GM12878 (cell line): ENCODE measurements at regions not wholly inside any gene's neighbourhood (a gene's known extent, or its start where the extent isn't known, plus 50 kb on each side); places are given as distances from the start of the nearest gene placed in this dataset.

ENCODE experiments used
- ATF2 ChIP-seq: IDR thresholded peaks from 2 replicates; pipeline ENCODE4 v1.6.1; 2012; ENCODE audit warnings: low read length, inconsistent platforms
- CEBPB ChIP-seq, 2 experiments: fragments of 150-350 bp in 1 of 2; IDR thresholded peaks; 2 replicates each; pipeline ENCODE4 v1.6.1; 2012 to 2014; ENCODE audit warnings: low read depth in 2 of 2, low read length in 2 of 2, borderline replicate concordance in 1 of 2, inconsistent platforms in 1 of 2
- CHD2 ChIP-seq: IDR thresholded peaks from 2 replicates; pipeline ENCODE4 v1.6.1; 2011; ENCODE audit warnings: low read depth, low read length, improper control_type of control experiment, borderline replicate concordance
- MLLT1 ChIP-seq: fragments of 450-650 bp; IDR thresholded peaks from 2 replicates; pipeline ENCODE4 v1.6.1; 2016; ENCODE audit warnings: mild to moderate bottlenecking
- POLR2A ChIP-seq: IDR thresholded peaks from 2 replicates; pipeline ENCODE4 v1.6.1; 2011; ENCODE audit warnings: low read depth, mild to moderate bottlenecking, low read length
- TAF1 ChIP-seq: IDR thresholded peaks from 2 replicates; pipeline ENCODE4 v1.6.1; 2011; ENCODE audit warnings: mild to moderate bottlenecking, low read depth, low read length, borderline replicate concordance
- TCF12 ChIP-seq: IDR thresholded peaks from 2 replicates; pipeline ENCODE4 v1.6.1; 2011; ENCODE audit warnings: low read depth, mild to moderate bottlenecking, low read length
- TCF3 ChIP-seq: IDR thresholded peaks from 2 replicates; pipeline ENCODE4 v1.6.1; 2012; ENCODE audit warnings: low read depth, mild to moderate bottlenecking, low read length, borderline replicate concordance; ENCODE audit not compliant: insufficient read depth
- ZBTB11 ChIP-seq: fragments of 450-650 bp; formaldehyde crosslinking; IDR thresholded peaks from 2 replicates; pipeline ENCODE4 v1.5.0; 2022; ENCODE audit warnings: mild to moderate bottlenecking, missing genetic modification characterization
- TF ChIP-seq, protein P1 (sequence below): IDR thresholded peaks from 2 replicates; pipeline ENCODE4 v1.6.1; 2011; ENCODE audit warnings: mild to moderate bottlenecking, low read depth, low read length, moderate library complexity; ENCODE audit not compliant: insufficient replicate concordance
- TF ChIP-seq, protein P2 (sequence below): fragments of 450-650 bp; IDR thresholded peaks from 2 replicates; pipeline ENCODE4 v1.6.1; 2016; ENCODE audit warnings: mild to moderate bottlenecking, moderate library complexity, borderline replicate concordance
- TF ChIP-seq, protein P3 (sequence below): fragments of 450-650 bp; IDR thresholded peaks from 2 replicates; pipeline ENCODE4 v1.6.1; 2017; ENCODE audit warnings: antibody characterized with exemption, mild to moderate bottlenecking, moderate library complexity
- TF ChIP-seq, protein P4 (sequence below), 3 experiments: IDR thresholded peaks in 2 of 3; conservative IDR thresholded peaks in 1 of 3; 2 replicates each; pipeline ENCODE4 v1.5.1; 2011; ENCODE audit warnings: low read depth in 3 of 3, low read length in 3 of 3, mild to moderate bottlenecking in 3 of 3, control low read depth in 2 of 3, moderate library complexity in 2 of 3, inconsistent platforms in 1 of 3, mixed read lengths in 1 of 3; ENCODE audit not compliant: control insufficient read depth in 2 of 3, insufficient read depth in 1 of 3; ENCODE audit errors: extremely low read depth in 1 of 3
- TF ChIP-seq, protein P5 (sequence below): IDR thresholded peaks from 2 replicates; pipeline ENCODE4 v1.6.1; 2011; ENCODE audit warnings: low read depth, mild to moderate bottlenecking, low read length, moderate library complexity, borderline replicate concordance; ENCODE audit errors: extremely low read depth

GRCh38 chr1:8122477-8123407 lies 96.6 kb upstream of the ERRFI1 start:
- TF ChIP-seq, protein P1, sequence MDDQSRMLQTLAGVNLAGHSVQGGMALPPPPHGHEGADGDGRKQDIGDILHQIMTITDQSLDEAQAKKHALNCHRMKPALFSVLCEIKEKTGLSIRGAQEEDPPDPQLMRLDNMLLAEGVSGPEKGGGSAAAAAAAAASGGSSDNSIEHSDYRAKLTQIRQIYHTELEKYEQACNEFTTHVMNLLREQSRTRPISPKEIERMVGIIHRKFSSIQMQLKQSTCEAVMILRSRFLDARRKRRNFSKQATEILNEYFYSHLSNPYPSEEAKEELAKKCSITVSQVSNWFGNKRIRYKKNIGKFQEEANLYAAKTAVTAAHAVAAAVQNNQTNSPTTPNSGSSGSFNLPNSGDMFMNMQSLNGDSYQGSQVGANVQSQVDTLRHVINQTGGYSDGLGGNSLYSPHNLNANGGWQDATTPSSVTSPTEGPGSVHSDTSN, result no peak
- TF ChIP-seq TCF12, result no peak
- no peak for TF ChIP-seq CHD2
- TF ChIP-seq, protein P2, sequence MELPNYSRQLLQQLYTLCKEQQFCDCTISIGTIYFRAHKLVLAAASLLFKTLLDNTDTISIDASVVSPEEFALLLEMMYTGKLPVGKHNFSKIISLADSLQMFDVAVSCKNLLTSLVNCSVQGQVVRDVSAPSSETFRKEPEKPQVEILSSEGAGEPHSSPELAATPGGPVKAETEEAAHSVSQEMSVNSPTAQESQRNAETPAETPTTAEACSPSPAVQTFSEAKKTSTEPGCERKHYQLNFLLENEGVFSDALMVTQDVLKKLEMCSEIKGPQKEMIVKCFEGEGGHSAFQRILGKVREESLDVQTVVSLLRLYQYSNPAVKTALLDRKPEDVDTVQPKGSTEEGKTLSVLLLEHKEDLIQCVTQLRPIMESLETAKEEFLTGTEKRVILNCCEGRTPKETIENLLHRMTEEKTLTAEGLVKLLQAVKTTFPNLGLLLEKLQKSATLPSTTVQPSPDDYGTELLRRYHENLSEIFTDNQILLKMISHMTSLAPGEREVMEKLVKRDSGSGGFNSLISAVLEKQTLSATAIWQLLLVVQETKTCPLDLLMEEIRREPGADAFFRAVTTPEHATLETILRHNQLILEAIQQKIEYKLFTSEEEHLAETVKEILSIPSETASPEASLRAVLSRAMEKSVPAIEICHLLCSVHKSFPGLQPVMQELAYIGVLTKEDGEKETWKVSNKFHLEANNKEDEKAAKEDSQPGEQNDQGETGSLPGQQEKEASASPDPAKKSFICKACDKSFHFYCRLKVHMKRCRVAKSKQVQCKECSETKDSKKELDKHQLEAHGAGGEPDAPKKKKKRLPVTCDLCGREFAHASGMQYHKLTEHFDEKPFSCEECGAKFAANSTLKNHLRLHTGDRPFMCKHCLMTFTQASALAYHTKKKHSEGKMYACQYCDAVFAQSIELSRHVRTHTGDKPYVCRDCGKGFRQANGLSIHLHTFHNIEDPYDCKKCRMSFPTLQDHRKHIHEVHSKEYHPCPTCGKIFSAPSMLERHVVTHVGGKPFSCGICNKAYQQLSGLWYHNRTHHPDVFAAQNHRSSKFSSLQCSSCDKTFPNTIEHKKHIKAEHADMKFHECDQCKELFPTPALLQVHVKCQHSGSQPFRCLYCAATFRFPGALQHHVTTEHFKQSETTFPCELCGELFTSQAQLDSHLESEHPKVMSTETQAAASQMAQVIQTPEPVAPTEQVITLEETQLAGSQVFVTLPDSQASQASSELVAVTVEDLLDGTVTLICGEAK, result no peak
- TF ChIP-seq, protein P3, sequence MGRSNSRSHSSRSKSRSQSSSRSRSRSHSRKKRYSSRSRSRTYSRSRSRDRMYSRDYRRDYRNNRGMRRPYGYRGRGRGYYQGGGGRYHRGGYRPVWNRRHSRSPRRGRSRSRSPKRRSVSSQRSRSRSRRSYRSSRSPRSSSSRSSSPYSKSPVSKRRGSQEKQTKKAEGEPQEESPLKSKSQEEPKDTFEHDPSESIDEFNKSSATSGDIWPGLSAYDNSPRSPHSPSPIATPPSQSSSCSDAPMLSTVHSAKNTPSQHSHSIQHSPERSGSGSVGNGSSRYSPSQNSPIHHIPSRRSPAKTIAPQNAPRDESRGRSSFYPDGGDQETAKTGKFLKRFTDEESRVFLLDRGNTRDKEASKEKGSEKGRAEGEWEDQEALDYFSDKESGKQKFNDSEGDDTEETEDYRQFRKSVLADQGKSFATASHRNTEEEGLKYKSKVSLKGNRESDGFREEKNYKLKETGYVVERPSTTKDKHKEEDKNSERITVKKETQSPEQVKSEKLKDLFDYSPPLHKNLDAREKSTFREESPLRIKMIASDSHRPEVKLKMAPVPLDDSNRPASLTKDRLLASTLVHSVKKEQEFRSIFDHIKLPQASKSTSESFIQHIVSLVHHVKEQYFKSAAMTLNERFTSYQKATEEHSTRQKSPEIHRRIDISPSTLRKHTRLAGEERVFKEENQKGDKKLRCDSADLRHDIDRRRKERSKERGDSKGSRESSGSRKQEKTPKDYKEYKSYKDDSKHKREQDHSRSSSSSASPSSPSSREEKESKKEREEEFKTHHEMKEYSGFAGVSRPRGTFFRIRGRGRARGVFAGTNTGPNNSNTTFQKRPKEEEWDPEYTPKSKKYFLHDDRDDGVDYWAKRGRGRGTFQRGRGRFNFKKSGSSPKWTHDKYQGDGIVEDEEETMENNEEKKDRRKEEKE, result no peak
- no peak for TF ChIP-seq POLR2A
- TF ChIP-seq TAF1, result no peak
- TF ChIP-seq MLLT1, result no peak
- TF ChIP-seq CEBPB (IDR thresholded peaks at IDR 0.05; ENCODE audit: borderline replicate concordance in 1 of 2, low read depth in 2 of 2, low read length in 2 of 2), result no peak
- TF ChIP-seq, protein P4, sequence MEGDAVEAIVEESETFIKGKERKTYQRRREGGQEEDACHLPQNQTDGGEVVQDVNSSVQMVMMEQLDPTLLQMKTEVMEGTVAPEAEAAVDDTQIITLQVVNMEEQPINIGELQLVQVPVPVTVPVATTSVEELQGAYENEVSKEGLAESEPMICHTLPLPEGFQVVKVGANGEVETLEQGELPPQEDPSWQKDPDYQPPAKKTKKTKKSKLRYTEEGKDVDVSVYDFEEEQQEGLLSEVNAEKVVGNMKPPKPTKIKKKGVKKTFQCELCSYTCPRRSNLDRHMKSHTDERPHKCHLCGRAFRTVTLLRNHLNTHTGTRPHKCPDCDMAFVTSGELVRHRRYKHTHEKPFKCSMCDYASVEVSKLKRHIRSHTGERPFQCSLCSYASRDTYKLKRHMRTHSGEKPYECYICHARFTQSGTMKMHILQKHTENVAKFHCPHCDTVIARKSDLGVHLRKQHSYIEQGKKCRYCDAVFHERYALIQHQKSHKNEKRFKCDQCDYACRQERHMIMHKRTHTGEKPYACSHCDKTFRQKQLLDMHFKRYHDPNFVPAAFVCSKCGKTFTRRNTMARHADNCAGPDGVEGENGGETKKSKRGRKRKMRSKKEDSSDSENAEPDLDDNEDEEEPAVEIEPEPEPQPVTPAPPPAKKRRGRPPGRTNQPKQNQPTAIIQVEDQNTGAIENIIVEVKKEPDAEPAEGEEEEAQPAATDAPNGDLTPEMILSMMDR (IDR thresholded peaks at IDR 0.05 in 2 of 3, conservative IDR thresholded peaks at IDR 0.05 in 1 of 3; ENCODE audit: control insufficient read depth in 2 of 3, extremely low read depth in 1 of 3, insufficient read depth in 1 of 3, low read depth in 3 of 3, low read length in 3 of 3), result no peak
- no peak for TF ChIP-seq ATF2
- no peak for TF ChIP-seq TCF3
- TF ChIP-seq, protein P5, sequence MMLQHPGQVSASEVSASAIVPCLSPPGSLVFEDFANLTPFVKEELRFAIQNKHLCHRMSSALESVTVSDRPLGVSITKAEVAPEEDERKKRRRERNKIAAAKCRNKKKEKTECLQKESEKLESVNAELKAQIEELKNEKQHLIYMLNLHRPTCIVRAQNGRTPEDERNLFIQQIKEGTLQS, result no peak
- TF ChIP-seq ZBTB11, result no peak
